C4-2B (cell line): ENCODE measurements at regions not wholly inside any gene's neighbourhood (a gene's known extent, or its start where the extent isn't known, plus 50 kb on each side); places are given as distances from the start of the nearest gene placed in this dataset.

Experiments used
- H3K27ac ChIP-seq: fragments of 450-650 bp; 2 replicates; pipeline ENCODE4 v1.5.1; 2017
- CTCF ChIP-seq: fragments of 450-650 bp; conservative IDR thresholded peaks from 2 replicates; pipeline ENCODE4 v1.5.1; 2017; ENCODE audit warnings: mild to moderate bottlenecking
- ZFX ChIP-seq: fragments of 450-650 bp; IDR thresholded peaks from 2 replicates; pipeline ENCODE4 v1.6.1; 2017

GRCh38 chr7:130875-131780, 61.2 kb upstream of the FAM20C start:
- TF ChIP-seq CTCF (no peak), ZFX (no peak)
- H3K27ac ChIP-seq, result no peak overlapping the region

- TF ChIP-seq ZFX (no peak), CTCF (no peak)
- no peak overlapping the region for H3K27ac ChIP-seq
These were observed 60.4 kb upstream of the FAM20C start for GRCh38 chr7:131781-132482.

- TF ChIP-seq ZFX (no peak), CTCF (no peak)
- no peak overlapping the region for H3K27ac ChIP-seq
These were observed 59.5 kb upstream of the FAM20C start for GRCh38 chr7:132899-133298.

GRCh38 chr7:133470-133869, 58.9 kb upstream of the FAM20C start:
- no peak overlapping the region for H3K27ac ChIP-seq
- no peak for TF ChIP-seq ZFX
- TF ChIP-seq CTCF, result no peak

GRCh38 chr7:134029-134428, 58.3 kb upstream of the FAM20C start:
- H3K27ac ChIP-seq, result no peak overlapping the region
- TF ChIP-seq ZFX (no peak), CTCF (no peak)

- no peak overlapping the region for H3K27ac ChIP-seq
- TF ChIP-seq CTCF, result no peak
- TF ChIP-seq ZFX, result no peak
These were observed 57.7 kb upstream of the FAM20C start for GRCh38 chr7:134561-135256.

GRCh38 chr7:135257-135653, 57.1 kb upstream of the FAM20C start:
- H3K27ac ChIP-seq, result no peak overlapping the region
- TF ChIP-seq CTCF (no peak), ZFX (no peak)
